Endothelial cell of umbilical vein (primary cell): ENCODE measurements at regions not wholly inside any gene's neighbourhood (a gene's known extent, or its start where the extent isn't known, plus 50 kb on each side); places are given as distances from the start of the nearest gene placed in this dataset.

ENCODE experiments used
- BruUV-seq: library from RNA; stranded (reverse); fragments of 400-500 nt; replicated peaks from 2 replicates; lab custom pipeline; 2021; lab: Mats Ljungman, UMichigan
- CTCF ChIA-PET: fragments of 300-600, 350-600 bp; sonication (Branson Sonifier 250); formaldehyde crosslinking; loops from one replicate; lab custom pipeline; 2021; ENCODE audit warnings: antibody characterized with exemption, inconsistent platforms; lab: Charles Lee
- POLR2A ChIA-PET: fragments of 300-600, 350-600 bp; sonication (Branson Sonifier 250); formaldehyde crosslinking; loops from one replicate; lab custom pipeline; 2021; ENCODE audit warnings: antibody characterized with exemption, inconsistent platforms; lab: Charles Lee
- DNase-seq: peaks from one replicate; pipeline ENCODE4 v3.0.0-alpha.2; 2011; ENCODE audit warnings: low read depth, low spot score
- FAIRE-seq: peaks from 2 replicates; lab custom pipeline; 2011; peaks lifted over from hg19 to GRCh38; lab: Jason Lieb, UNC
- H2AFZ ChIP-seq: 2 replicates; pipeline ENCODE4 v1.6.0; 2012; ENCODE audit warnings: low read depth, low read length, control low read depth, inconsistent platforms
- H3K27ac ChIP-seq: 2 replicates; pipeline ENCODE4 v1.5.1; 2011; ENCODE audit warnings: low read depth, mild to moderate bottlenecking, control low read depth, low read length, moderate library complexity; ENCODE audit not compliant: insufficient read depth
- H3K27me3 ChIP-seq, 2 experiments: 2 replicates each; pipeline versions ENCODE4 v1.6.0 to v1.6.1; 2011; ENCODE audit warnings: low read length in 2 of 2, mixed read lengths in 1 of 2; ENCODE audit not compliant: control insufficient read depth in 2 of 2, insufficient read depth in 2 of 2
- H3K36me3 ChIP-seq, 2 experiments: 2 replicates in 1 of 2; 3 replicates in 1 of 2; pipeline ENCODE4 v1.5.1; 2011; ENCODE audit warnings: low read length in 2 of 2, mild to moderate bottlenecking in 1 of 2, moderate library complexity in 1 of 2; ENCODE audit not compliant: control insufficient read depth in 2 of 2, insufficient read depth in 2 of 2; ENCODE audit errors: extremely low read depth in 1 of 2
- H3K4me1 ChIP-seq: 3 replicates; pipeline ENCODE4 v1.5.1; 2011; ENCODE audit warnings: mild to moderate bottlenecking, low read length; ENCODE audit not compliant: control insufficient read depth, insufficient read depth; ENCODE audit errors: extremely low read depth
- H3K4me2 ChIP-seq: 2 replicates; pipeline ENCODE4 v1.6.1; 2011; ENCODE audit warnings: low read length, control low read depth, mixed read lengths; ENCODE audit not compliant: insufficient read depth
- H3K4me3 ChIP-seq, 3 experiments: fragments of 200-600 bp in 1 of 3; sonication (generic), shearing (Covaris generic) in 1 of 3; replicated peaks in 1 of 3; 2 replicates each; pipeline ENCODE4 v1.5.1; 2011 to 2016; ENCODE audit warnings: control low read depth in 3 of 3, low read length in 3 of 3, mild to moderate bottlenecking in 2 of 3, inconsistent platforms in 1 of 3, low read depth in 1 of 3, moderate library complexity in 1 of 3; ENCODE audit not compliant: insufficient read depth in 1 of 3
- H3K79me2 ChIP-seq: 2 replicates; pipeline ENCODE4 v1.6.0; 2012; ENCODE audit warnings: low read length, inconsistent platforms; ENCODE audit not compliant: control insufficient read depth, insufficient read depth
- H3K9ac ChIP-seq: replicated peaks from 2 replicates; pipeline ENCODE3; 2011; ENCODE audit warnings: low read length, control low read depth; ENCODE audit not compliant: insufficient read depth; ENCODE audit errors: extremely low read depth
- H3K9me1 ChIP-seq: replicated peaks from 3 replicates; pipeline ENCODE4 v1.6.0; 2011; ENCODE audit warnings: mild to moderate bottlenecking, low read length; ENCODE audit not compliant: control insufficient read depth, insufficient read depth; ENCODE audit errors: extremely low read depth
- H3K9me3 ChIP-seq: replicated peaks from 2 replicates; pipeline ENCODE4 v1.5.1; 2012; ENCODE audit warnings: low read length, inconsistent platforms; ENCODE audit not compliant: control insufficient read depth, insufficient read depth
- H4K20me1 ChIP-seq: replicated peaks from 2 replicates; pipeline ENCODE3; 2011; ENCODE audit warnings: mild to moderate bottlenecking, low read length; ENCODE audit not compliant: control insufficient read depth, insufficient read depth; ENCODE audit errors: extremely low read depth
- EZH2 ChIP-seq: IDR thresholded peaks from 2 replicates; pipeline ENCODE4 v1.6.1; 2012; ENCODE audit warnings: borderline replicate concordance, low read depth, mild to moderate bottlenecking, moderate library complexity, low read length, inconsistent platforms; ENCODE audit not compliant: severe bottlenecking
- FOS ChIP-seq: IDR thresholded peaks from 2 replicates; pipeline ENCODE4 v1.6.1; 2011; ENCODE audit warnings: mild to moderate bottlenecking, low read length, moderate library complexity, borderline replicate concordance; ENCODE audit not compliant: insufficient read depth
- JUN ChIP-seq: IDR thresholded peaks from 2 replicates; pipeline ENCODE4 v1.6.1; 2011; ENCODE audit warnings: borderline replicate concordance, low read depth; ENCODE audit not compliant: insufficient read length, insufficient read depth
- POLR2A ChIP-seq: IDR thresholded peaks from 2 replicates; pipeline ENCODE4 v1.6.1; 2012; ENCODE audit warnings: low read depth, mild to moderate bottlenecking, control low read depth, low read length
- dilution Hi-C: fragments of 300-500 bp; cut with MboI; formaldehyde crosslinking; loops from one replicate; pipeline ENCODE4 v1.15.0; 2019; ENCODE audit warnings: low sequenced_read_pairs; ENCODE audit not compliant: extremely low pct_ligation_motif_present
- intact Hi-C: fragments of 100-400 bp; cut with micrococcal nuclease; formaldehyde crosslinking; loops from one replicate; pipeline ENCODE4 v1.10.0; 2022
- TF ChIP-seq, protein P1 (sequence below), 2 donors: IDR thresholded peaks; 1 replicate in 1 of 2; 2 replicates in 1 of 2; pipeline ENCODE4 v1.5.1; 2011; ENCODE audit warnings: low read length in 2 of 2, mild to moderate bottlenecking in 2 of 2, moderate library complexity in 2 of 2, control low read depth in 1 of 2, inconsistent platforms in 1 of 2, low read depth in 1 of 2; ENCODE audit not compliant: insufficient read depth in 1 of 2; ENCODE audit errors: extremely low read depth in 1 of 2
- TF ChIP-seq, protein P2 (sequence below): IDR thresholded peaks from 2 replicates; pipeline ENCODE4 v1.6.1; 2011; ENCODE audit not compliant: insufficient read depth, insufficient read length

DNA sequence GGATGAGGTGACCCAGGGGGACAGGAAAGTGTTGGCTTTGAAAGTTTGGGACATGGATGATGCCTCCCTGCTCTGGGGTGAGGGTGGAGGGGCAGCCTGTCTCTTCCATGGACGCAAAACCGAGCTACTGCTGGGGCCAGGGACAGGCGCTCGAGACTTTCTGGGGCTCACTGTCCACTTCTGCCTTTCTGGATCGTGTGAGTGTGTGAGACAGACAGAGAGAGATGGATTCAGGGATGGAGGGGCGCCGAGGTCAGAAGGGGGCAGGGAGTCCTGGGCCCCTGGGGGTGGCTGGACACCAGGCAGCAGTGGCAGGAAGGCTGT lies 78.0 kb upstream of the GATA5 start:
- H3K4me3 ChIP-seq = no peak overlapping the region
- no peak overlapping the region for H3K27ac ChIP-seq
- H3K9ac ChIP-seq = no peak overlapping the region
- ChIA-PET POLR2A (interaction anchor here (0.6 kb wide), 1 partner anchor 186 kb away, joined by 7 read pairs; no protein-coding TSS in a partner anchor), CTCF (interaction anchor here (0.9 to 1.3 kb wide), 3 partner anchors 13 to 64 kb away, joined by 3 read pairs; no protein-coding TSS in a partner anchor)
- H3K79me2 ChIP-seq = no peaks in the 10 kb centered on the region
- no peaks in the 10 kb centered on the region for H3K4me1 ChIP-seq
- BruUV-seq = no TSS peak
- no peaks in the 10 kb centered on the region for H3K9me1 ChIP-seq
- intact Hi-C loops = no loop called here
- no peaks in the 10 kb centered on the region for H4K20me1 ChIP-seq
- no peaks in the 10 kb centered on the region for H3K36me3 ChIP-seq
- H3K9me3 ChIP-seq = no peaks in the 10 kb centered on the region
- TF ChIP-seq POLR2A = no peak
- TF ChIP-seq JUN = no peak
- TF ChIP-seq FOS = no peak
- TF ChIP-seq, protein P1, sequence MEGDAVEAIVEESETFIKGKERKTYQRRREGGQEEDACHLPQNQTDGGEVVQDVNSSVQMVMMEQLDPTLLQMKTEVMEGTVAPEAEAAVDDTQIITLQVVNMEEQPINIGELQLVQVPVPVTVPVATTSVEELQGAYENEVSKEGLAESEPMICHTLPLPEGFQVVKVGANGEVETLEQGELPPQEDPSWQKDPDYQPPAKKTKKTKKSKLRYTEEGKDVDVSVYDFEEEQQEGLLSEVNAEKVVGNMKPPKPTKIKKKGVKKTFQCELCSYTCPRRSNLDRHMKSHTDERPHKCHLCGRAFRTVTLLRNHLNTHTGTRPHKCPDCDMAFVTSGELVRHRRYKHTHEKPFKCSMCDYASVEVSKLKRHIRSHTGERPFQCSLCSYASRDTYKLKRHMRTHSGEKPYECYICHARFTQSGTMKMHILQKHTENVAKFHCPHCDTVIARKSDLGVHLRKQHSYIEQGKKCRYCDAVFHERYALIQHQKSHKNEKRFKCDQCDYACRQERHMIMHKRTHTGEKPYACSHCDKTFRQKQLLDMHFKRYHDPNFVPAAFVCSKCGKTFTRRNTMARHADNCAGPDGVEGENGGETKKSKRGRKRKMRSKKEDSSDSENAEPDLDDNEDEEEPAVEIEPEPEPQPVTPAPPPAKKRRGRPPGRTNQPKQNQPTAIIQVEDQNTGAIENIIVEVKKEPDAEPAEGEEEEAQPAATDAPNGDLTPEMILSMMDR (IDR thresholded peaks at IDR 0.05; ENCODE audit: extremely low read depth in 1 of 2, insufficient read depth in 1 of 2, low read depth in 1 of 2, low read length in 2 of 2) = no peak
- TF ChIP-seq, protein P2, sequence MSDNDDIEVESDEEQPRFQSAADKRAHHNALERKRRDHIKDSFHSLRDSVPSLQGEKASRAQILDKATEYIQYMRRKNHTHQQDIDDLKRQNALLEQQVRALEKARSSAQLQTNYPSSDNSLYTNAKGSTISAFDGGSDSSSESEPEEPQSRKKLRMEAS = no peak
- no peak for TF ChIP-seq EZH2
- H3K4me2 ChIP-seq = no peak overlapping the region
- dilution Hi-C loops = no loop called here
- no peak overlapping the region for H2AFZ ChIP-seq
- DNase-seq (no peak), FAIRE-seq (no peak)
- peaks cover 16 to 29% of the 10 kb centered on the region in 2 experiments for H3K27me3 ChIP-seq
